Osteocyte (in vitro differentiated cells): ENCODE measurements at regions not wholly inside any gene's neighbourhood (a gene's known extent, or its start where the extent isn't known, plus 50 kb on each side); places are given as distances from the start of the nearest gene placed in this dataset.

ENCODE experiments used
- DNase-seq: peaks from one replicate; pipeline ENCODE4 v3.0.0; 2021; ENCODE audit warnings: mixed read lengths; ENCODE audit not compliant: unreplicated experiment; ENCODE audit errors: extremely low spot score
- H3K27ac Mint-ChIP-seq: one replicate; pipeline ENCODE4 v1.8.0; 2021; ENCODE audit warnings: mild to moderate bottlenecking, mixed read lengths; ENCODE audit not compliant: unreplicated experiment
- H3K27me3 Mint-ChIP-seq: one replicate; pipeline ENCODE4 v1.8.0; 2021; ENCODE audit warnings: mixed read lengths; ENCODE audit not compliant: unreplicated experiment
- H3K36me3 Mint-ChIP-seq: one replicate; pipeline ENCODE4 v1.8.0; 2021; ENCODE audit warnings: mixed read lengths; ENCODE audit not compliant: unreplicated experiment
- H3K4me1 Mint-ChIP-seq: one replicate; pipeline ENCODE4 v1.8.0; 2021; ENCODE audit warnings: mixed read lengths; ENCODE audit not compliant: unreplicated experiment
- H3K4me3 Mint-ChIP-seq: one replicate; pipeline ENCODE4 v1.8.0; 2021; ENCODE audit warnings: mild to moderate bottlenecking, moderate library complexity, mixed read lengths; ENCODE audit not compliant: unreplicated experiment
- H3K9me3 Mint-ChIP-seq: one replicate; pipeline ENCODE4 v1.8.0; 2021; ENCODE audit warnings: mixed read lengths; ENCODE audit not compliant: unreplicated experiment
- TF ChIP-seq, protein P1 (sequence below): fragments of 200-600 bp; sonication (generic); IDR thresholded peaks from 2 replicates; pipeline ENCODE4 v1.5.0; 2021; ENCODE audit warnings: antibody characterized with exemption, mild to moderate bottlenecking, moderate library complexity

DNA sequence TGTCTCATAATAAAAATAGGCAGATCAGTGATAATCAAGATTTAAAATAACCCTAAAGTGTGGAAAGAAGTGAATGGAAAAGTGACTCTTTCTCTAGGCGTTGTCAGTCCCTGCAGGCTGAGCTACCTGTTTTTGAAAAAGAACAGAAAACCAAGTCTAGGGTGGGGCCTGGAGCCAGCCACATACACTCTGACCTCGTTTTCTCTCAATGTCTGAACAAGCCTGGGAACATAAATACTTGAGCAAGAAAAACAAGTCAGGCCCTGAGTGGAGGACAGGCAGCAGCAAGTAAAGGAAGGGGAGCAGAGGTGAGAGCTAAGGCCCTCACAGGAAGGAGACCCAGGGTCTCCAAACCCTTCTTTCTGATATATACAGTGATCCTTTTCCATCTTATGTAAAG, 91.7 kb upstream of the HPF1 start:
- Mint-ChIP-seq H3K4me3 (no peak overlapping the region), H3K9me3 (no peaks in the 10 kb centered on the region), H3K4me1 (no peaks in the 10 kb centered on the region), H3K27me3 (peaks cover 15% of the 10 kb centered on the region), H3K27ac (no peak overlapping the region), H3K36me3 (no peaks in the 10 kb centered on the region)
- no peak for DNase-seq
- TF ChIP-seq, protein P1, sequence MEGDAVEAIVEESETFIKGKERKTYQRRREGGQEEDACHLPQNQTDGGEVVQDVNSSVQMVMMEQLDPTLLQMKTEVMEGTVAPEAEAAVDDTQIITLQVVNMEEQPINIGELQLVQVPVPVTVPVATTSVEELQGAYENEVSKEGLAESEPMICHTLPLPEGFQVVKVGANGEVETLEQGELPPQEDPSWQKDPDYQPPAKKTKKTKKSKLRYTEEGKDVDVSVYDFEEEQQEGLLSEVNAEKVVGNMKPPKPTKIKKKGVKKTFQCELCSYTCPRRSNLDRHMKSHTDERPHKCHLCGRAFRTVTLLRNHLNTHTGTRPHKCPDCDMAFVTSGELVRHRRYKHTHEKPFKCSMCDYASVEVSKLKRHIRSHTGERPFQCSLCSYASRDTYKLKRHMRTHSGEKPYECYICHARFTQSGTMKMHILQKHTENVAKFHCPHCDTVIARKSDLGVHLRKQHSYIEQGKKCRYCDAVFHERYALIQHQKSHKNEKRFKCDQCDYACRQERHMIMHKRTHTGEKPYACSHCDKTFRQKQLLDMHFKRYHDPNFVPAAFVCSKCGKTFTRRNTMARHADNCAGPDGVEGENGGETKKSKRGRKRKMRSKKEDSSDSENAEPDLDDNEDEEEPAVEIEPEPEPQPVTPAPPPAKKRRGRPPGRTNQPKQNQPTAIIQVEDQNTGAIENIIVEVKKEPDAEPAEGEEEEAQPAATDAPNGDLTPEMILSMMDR = no peak

DNA sequence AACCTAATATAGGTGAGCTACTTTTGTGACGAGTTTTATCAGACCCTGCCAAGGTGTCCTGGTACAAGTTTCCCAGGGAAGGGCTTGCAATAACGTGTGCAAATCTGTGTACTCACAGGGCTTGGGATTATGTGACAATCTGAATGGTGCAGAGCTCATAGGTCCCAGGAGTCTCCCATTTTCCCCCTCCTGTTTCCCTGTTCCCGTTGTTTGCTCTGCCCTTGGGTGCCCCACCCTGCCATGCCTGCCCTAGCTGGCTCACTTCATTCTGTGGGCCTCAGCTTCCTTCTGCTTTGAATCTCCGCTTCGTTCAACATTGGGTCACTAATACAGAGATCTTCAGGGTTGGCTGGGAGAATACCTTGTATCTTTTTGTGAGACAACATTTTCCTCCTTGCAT, 90.3 kb upstream of the HPF1 start:
- no peak for DNase-seq
- H3K36me3 Mint-ChIP-seq = no peaks in the 10 kb centered on the region
- H3K4me3 Mint-ChIP-seq = no peak overlapping the region

DNA sequence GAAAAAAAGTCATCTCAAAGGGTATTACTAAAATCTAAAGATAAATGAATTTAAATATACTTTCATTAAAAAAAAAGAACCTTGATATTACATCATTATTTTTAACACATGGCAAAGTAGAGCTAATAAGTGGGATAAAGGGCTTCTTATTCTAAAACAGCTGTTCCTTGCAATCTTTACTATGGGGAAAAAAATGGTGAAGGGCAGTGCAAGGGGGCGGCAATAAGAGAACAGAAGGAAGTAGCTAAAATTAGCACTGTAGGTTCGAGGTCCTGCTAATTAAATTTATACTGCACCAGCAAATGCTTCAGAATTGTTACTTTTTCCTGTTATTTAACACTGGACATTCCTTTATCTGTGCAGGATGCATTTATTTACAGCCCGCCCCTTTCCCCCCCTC, 89.4 kb upstream of the HPF1 start:
- H3K4me3 Mint-ChIP-seq = no peak overlapping the region
- H3K9me3 Mint-ChIP-seq = no peaks in the 10 kb centered on the region
- DNase-seq = no peak
- no peaks in the 10 kb centered on the region for H3K4me1 Mint-ChIP-seq
- H3K27me3 Mint-ChIP-seq = peaks cover 10% of the 10 kb centered on the region
- no peaks in the 10 kb centered on the region for H3K36me3 Mint-ChIP-seq
- H3K27ac Mint-ChIP-seq = no peak overlapping the region
- TF ChIP-seq, protein P1 = no peak

More for the DNA sequence above, 90.3 kb upstream of the HPF1 start:
- Mint-ChIP-seq H3K4me1 (no peaks in the 10 kb centered on the region), H3K27me3 (peaks cover 11% of the 10 kb centered on the region), H3K9me3 (no peaks in the 10 kb centered on the region), H3K27ac (no peak overlapping the region)
- TF ChIP-seq, protein P1 = no peak

DNA sequence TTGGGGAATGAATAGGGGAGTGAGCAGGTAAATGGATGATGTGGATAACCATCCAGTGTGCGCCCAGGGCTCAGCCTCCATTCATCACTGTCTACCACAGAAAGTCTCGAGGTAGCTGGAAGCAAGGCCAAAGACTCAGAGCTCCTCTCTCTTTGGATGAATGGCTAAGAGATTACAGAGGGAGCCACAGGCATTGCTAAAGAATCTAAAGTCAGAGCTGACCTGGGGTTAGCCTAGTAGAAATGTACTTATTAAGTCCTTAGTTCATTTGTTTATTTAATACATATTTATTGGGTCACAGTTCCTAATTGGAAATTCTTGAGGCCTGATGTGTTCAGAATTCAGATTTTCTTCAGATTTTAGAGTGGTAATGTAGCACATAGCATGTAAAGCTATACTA, 88.7 kb upstream of the HPF1 start:
- Mint-ChIP-seq H3K4me3 (no peak overlapping the region), H3K36me3 (no peaks in the 10 kb centered on the region), H3K4me1 (no peaks in the 10 kb centered on the region), H3K27ac (no peak overlapping the region), H3K9me3 (no peaks in the 10 kb centered on the region), H3K27me3 (peaks cover 10% of the 10 kb centered on the region)
- DNase-seq = no peak
- TF ChIP-seq, protein P1 = no peak

DNA sequence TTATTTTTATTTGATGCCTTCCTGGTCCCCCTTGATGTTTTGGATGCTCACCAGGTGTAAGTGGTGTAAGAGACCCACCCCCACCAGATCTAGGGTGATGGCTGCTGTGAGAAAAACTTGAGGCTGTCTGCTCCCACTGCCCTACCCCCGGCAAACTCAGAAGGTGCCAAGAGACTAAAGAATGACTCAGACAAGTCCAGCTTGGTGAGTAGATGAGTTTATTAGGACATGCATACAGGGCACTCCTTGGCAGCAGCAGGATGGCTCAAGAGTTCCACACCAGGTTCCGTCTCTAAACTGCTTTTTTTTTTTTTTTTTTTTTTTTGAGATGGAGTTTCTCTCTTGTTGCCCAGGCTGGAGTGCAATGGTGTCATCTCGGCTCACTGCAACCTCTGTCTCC, 84.0 kb upstream of the HPF1 start:
- TF ChIP-seq, protein P1 = no peak
- peaks cover 4% of the 10 kb centered on the region for H3K9me3 Mint-ChIP-seq
- no peak overlapping the region for H3K27ac Mint-ChIP-seq
- no peak overlapping the region for H3K4me3 Mint-ChIP-seq
- H3K36me3 Mint-ChIP-seq = no peaks in the 10 kb centered on the region
- H3K27me3 Mint-ChIP-seq = no peaks in the 10 kb centered on the region
- no peak for DNase-seq
- H3K4me1 Mint-ChIP-seq = no peaks in the 10 kb centered on the region
